Left forelimb (tissue), 1 donor: ENCODE measurements at regions not wholly inside any gene's neighbourhood (a gene's known extent, or its start where the extent isn't known, plus 50 kb on each side); places are given as distances from the start of the nearest gene placed in this dataset.

Experiments used
- DNase-seq: peaks from one replicate; pipeline ENCODE4 v3.0.0-alpha.2; 2018; ENCODE audit warnings: low spot score

- DNase-seq = peak; percentile 55
Observed at GRCh38 chr1:234731569-234732085, 121.6 kb upstream of the IRF2BP2 start.

- DNase-seq = peak; percentile 47
Observed at GRCh38 chr1:234730770-234731568, 121.0 kb upstream of the IRF2BP2 start.

- peak; percentile 55 for DNase-seq
Observed at GRCh38 chr1:234730475-234730769, 120.4 kb upstream of the IRF2BP2 start.

GRCh38 chr1:234729561-234730474 is 119.8 kb upstream of the IRF2BP2 start:
- DNase-seq = peak; percentile 51

GRCh38 chr1:234728740-234729139 is 118.8 kb upstream of the IRF2BP2 start:
- no peak for DNase-seq

GRCh38 chr1:234727018-234727940 is 117.3 kb upstream of the IRF2BP2 start:
- no peak for DNase-seq

GRCh38 chr1:234726359-234726943 is 116.5 kb upstream of the IRF2BP2 start:
- DNase-seq = no peak

GRCh38 chr1:234725177-234726132 is 115.5 kb upstream of the IRF2BP2 start:
- DNase-seq = no peak

GRCh38 chr1:234724516-234725176 is 114.7 kb upstream of the IRF2BP2 start:
- DNase-seq = peak; percentile 89

- DNase-seq = peak; percentile 79
Observed at GRCh38 chr1:234722904-234723720, 113.1 kb upstream of the IRF2BP2 start.

- DNase-seq = no peak
Observed at GRCh38 chr1:234722270-234722704, 112.3 kb upstream of the IRF2BP2 start.

GRCh38 chr1:234721476-234722269 is 111.7 kb upstream of the IRF2BP2 start:
- DNase-seq = no peak

GRCh38 chr1:234720709-234721441 is 110.9 kb upstream of the IRF2BP2 start:
- DNase-seq = no peak

GRCh38 chr1:234719454-234720251 is 109.7 kb upstream of the IRF2BP2 start:
- no peak for DNase-seq

GRCh38 chr1:234718496-234719453 is 108.8 kb upstream of the IRF2BP2 start:
- no peak for DNase-seq
